Neuronal stem cell (in vitro differentiated cells): ENCODE measurements at regions not wholly inside any gene's neighbourhood (a gene's known extent, or its start where the extent isn't known, plus 50 kb on each side); places are given as distances from the start of the nearest gene placed in this dataset.

Experiments
- DNase-seq: peaks from one replicate; pipeline ENCODE4 v3.0.0-alpha.2; 2013; ENCODE audit warnings: low spot score
- H2AFZ ChIP-seq: one replicate; pipeline ENCODE4 v1.6.1; 2013; ENCODE audit warnings: mild to moderate bottlenecking, low read length, inconsistent platforms
- H2AK5ac ChIP-seq: 2 replicates; pipeline ENCODE4 v1.6.1; 2013; ENCODE audit warnings: low read depth, mild to moderate bottlenecking, inconsistent platforms, low read length, moderate library complexity, mixed read lengths
- H2BK120ac ChIP-seq: 2 replicates; pipeline ENCODE4 v1.6.1; 2013; ENCODE audit warnings: low read depth, mild to moderate bottlenecking, inconsistent platforms, low read length, moderate library complexity, mixed read lengths
- H2BK12ac ChIP-seq: one replicate; pipeline ENCODE4 v1.6.1; 2013; ENCODE audit warnings: low read length, inconsistent platforms
- H2BK15ac ChIP-seq: 2 replicates; pipeline ENCODE4 v1.6.1; 2013; ENCODE audit warnings: mild to moderate bottlenecking, low read length, inconsistent platforms, mixed read lengths
- H2BK5ac ChIP-seq: one replicate; pipeline ENCODE4 v1.6.1; 2013; ENCODE audit warnings: inconsistent platforms, mild to moderate bottlenecking, low read length, moderate library complexity
- H3K14ac ChIP-seq: one replicate; pipeline ENCODE4 v1.6.1; 2013; ENCODE audit warnings: low read length, inconsistent platforms
- H3K18ac ChIP-seq: 2 replicates; pipeline ENCODE4 v1.6.1; 2013; ENCODE audit warnings: low read length, inconsistent platforms
- H3K23ac ChIP-seq: 2 replicates; pipeline ENCODE4 v1.6.1; 2013; ENCODE audit warnings: low read depth, mild to moderate bottlenecking, mixed read lengths, low read length, inconsistent platforms; ENCODE audit not compliant: poor library complexity
- H3K27ac ChIP-seq: replicated peaks from 3 replicates; pipeline ENCODE4 v1.5.1; 2013; ENCODE audit warnings: low read length, inconsistent platforms
- H3K27me3 ChIP-seq, 3 experiments: 2 replicates each; pipeline ENCODE4 v1.6.1; 2013; ENCODE audit warnings: low read length in 3 of 3, mild to moderate bottlenecking in 2 of 3, inconsistent platforms in 1 of 3, low read depth in 1 of 3, mixed read lengths in 1 of 3, moderate library complexity in 1 of 3; ENCODE audit not compliant: control insufficient read depth in 3 of 3, insufficient read depth in 3 of 3
- H3K36me3 ChIP-seq, 2 donors: replicated peaks in 1 of 2; 2 replicates each; pipeline ENCODE4 v1.6.1; 2013; ENCODE audit warnings: low read length in 2 of 2; ENCODE audit not compliant: control insufficient read depth in 2 of 2, insufficient read depth in 2 of 2
- H3K4ac ChIP-seq: 2 replicates; pipeline ENCODE4 v1.6.1; 2013; ENCODE audit warnings: inconsistent platforms, mild to moderate bottlenecking, low read length, moderate library complexity
- H3K4me1 ChIP-seq, 2 donors: 1 replicate in 1 of 2; 2 replicates in 1 of 2; pipeline ENCODE4 v1.6.1; 2013; ENCODE audit warnings: low read length in 2 of 2, low read depth in 1 of 2; ENCODE audit not compliant: control insufficient read depth in 2 of 2, insufficient read depth in 1 of 2
- H3K4me2 ChIP-seq: one replicate; pipeline ENCODE4 v1.6.1; 2013; ENCODE audit warnings: mild to moderate bottlenecking, low read length, inconsistent platforms; ENCODE audit not compliant: insufficient read depth, poor library complexity, severe bottlenecking
- H3K4me3 ChIP-seq, 2 donors: 2 replicates each; pipeline ENCODE4 v1.5.1; 2013; ENCODE audit warnings: low read length in 2 of 2, mild to moderate bottlenecking in 2 of 2, inconsistent platforms in 1 of 2, moderate library complexity in 1 of 2
- H3K79me1 ChIP-seq: one replicate; pipeline ENCODE4 v1.6.1; 2013; ENCODE audit warnings: low read depth, mild to moderate bottlenecking, inconsistent platforms, low read length, moderate library complexity
- H3K9ac ChIP-seq: one replicate; pipeline ENCODE4 v1.6.1; 2013; ENCODE audit warnings: mild to moderate bottlenecking, low read depth, low read length, inconsistent platforms; ENCODE audit not compliant: poor library complexity
- H3K9me3 ChIP-seq, 2 donors: replicated peaks in 1 of 2; 2 replicates each; pipeline versions ENCODE3 to v1.6.1; 2013; ENCODE audit warnings: low read length in 2 of 2, mild to moderate bottlenecking in 2 of 2, inconsistent platforms in 1 of 2, low read depth in 1 of 2, mixed read lengths in 1 of 2, moderate library complexity in 1 of 2; ENCODE audit not compliant: control insufficient read depth in 2 of 2, insufficient read depth in 1 of 2
- H4K8ac ChIP-seq: one replicate; pipeline ENCODE4 v1.6.1; 2013; ENCODE audit warnings: low read depth, mild to moderate bottlenecking, inconsistent platforms, low read length, moderate library complexity
- H4K91ac ChIP-seq: one replicate; pipeline ENCODE4 v1.6.1; 2013; ENCODE audit warnings: low read length, low read depth, mild to moderate bottlenecking, inconsistent platforms; ENCODE audit not compliant: poor library complexity
- WGBS, 2 donors: extraction: QIAGEN DNeasy Blood & Tissue Kit; methylation state at CpG; one replicate each; pipeline ENCODE4 v1.1.7; 2013; ENCODE audit warnings: missing lambda C conversion rate in 2 of 2, mixed read lengths in 1 of 2; ENCODE audit not compliant: insufficient read length in 2 of 2, insufficient replicate concordance in 1 of 2; ENCODE audit errors: extremely low coverage in 2 of 2; 5-methylcytosine and 5-hydroxymethylcytosine counted together

GRCh38 chr7:145511004-145511403 lies 605.6 kb upstream of the CNTNAP2 start:
- Histone ChIP-seq H3K79me1 (no peaks in the 10 kb centered on the region), H3K14ac (no peak overlapping the region), H4K8ac (no peak overlapping the region), H2BK12ac (no peak overlapping the region), H2AFZ (no peak overlapping the region), H2AK5ac (no peak overlapping the region), H4K91ac (no peak overlapping the region), H3K4me1 (no peaks in the 10 kb centered on the region), H3K27me3 (no peaks in the 10 kb centered on the region), H2BK5ac (no peak overlapping the region), H3K4ac (no peak overlapping the region), H3K4me2 (no peak overlapping the region), H3K36me3 (no peaks in the 10 kb centered on the region), H3K4me3 (no peak overlapping the region), H2BK120ac (no peak overlapping the region), H2BK15ac (no peak overlapping the region), H3K9me3 (peaks cover 0 to 4% of the 10 kb centered on the region in 2 donors), H3K27ac (no peak overlapping the region), H3K9ac (no peak overlapping the region), H3K18ac (no peak overlapping the region), H3K23ac (no peak overlapping the region)
- DNase-seq, result no peak
- WGBS, 2 donors, result no CpG with 5 or more reads among the region's 2 CpGs

GRCh38 chr7:145497911-145498525 lies 618.6 kb upstream of the CNTNAP2 start:
- Histone ChIP-seq H3K36me3 (no peaks in the 10 kb centered on the region), H3K9ac (no peak overlapping the region), H3K4me2 (no peak overlapping the region), H2BK12ac (no peak overlapping the region), H3K4ac (no peak overlapping the region), H2BK15ac (no peak overlapping the region), H3K79me1 (no peaks in the 10 kb centered on the region), H3K23ac (no peak overlapping the region), H4K8ac (no peak overlapping the region), H3K4me3 (no peak overlapping the region), H2BK5ac (no peak overlapping the region), H4K91ac (no peak overlapping the region), H2BK120ac (no peak overlapping the region), H3K27me3 (no peaks in the 10 kb centered on the region), H3K4me1 (no peaks in the 10 kb centered on the region), H2AK5ac (no peak overlapping the region), H3K9me3 (no peaks in the 10 kb centered on the region), H2AFZ (no peak overlapping the region), H3K18ac (no peak overlapping the region), H3K27ac (no peak overlapping the region), H3K14ac (no peak overlapping the region)
- no CpG with 5 or more reads among the region's 3 CpGs for WGBS, 2 donors
- no peak for DNase-seq

DNA sequence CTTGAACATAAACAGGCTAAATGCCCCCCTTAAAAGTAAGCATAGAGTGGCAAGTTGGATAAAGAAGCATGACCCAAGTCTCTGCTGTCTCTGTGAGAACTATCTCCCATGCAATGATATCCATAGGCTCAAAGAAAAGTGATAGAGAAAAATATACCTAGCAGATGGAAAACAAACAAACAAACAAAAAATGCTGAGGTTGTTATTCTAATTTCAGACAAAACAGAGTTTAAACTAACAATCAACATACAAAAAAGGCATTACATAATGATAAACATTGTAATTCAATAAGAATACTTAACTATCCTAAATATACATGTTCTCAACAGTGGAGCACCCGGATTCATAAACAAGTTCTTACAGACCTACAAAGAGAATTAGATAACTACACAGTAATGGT lies 626.2 kb upstream of the CNTNAP2 start:
- Histone ChIP-seq H3K36me3 (no peaks in the 10 kb centered on the region), H3K4ac (no peak overlapping the region), H3K14ac (no peak overlapping the region), H3K79me1 (no peaks in the 10 kb centered on the region), H3K4me1 (no peaks in the 10 kb centered on the region), H2BK5ac (no peak overlapping the region), H3K18ac (no peak overlapping the region), H3K27ac (no peak overlapping the region), H3K9ac (no peak overlapping the region), H2BK15ac (no peak overlapping the region), H3K9me3 (no peaks in the 10 kb centered on the region), H3K4me2 (no peak overlapping the region), H4K91ac (no peak overlapping the region), H2BK12ac (no peak overlapping the region), H3K27me3 (no peaks in the 10 kb centered on the region), H2BK120ac (no peak overlapping the region), H4K8ac (no peak overlapping the region), H2AK5ac (no peak overlapping the region), H3K23ac (no peak overlapping the region), H2AFZ (no peak overlapping the region), H3K4me3 (no peak overlapping the region)
- no CpG with 5 or more reads among the region's 1 CpG for WGBS, 2 donors
- DNase-seq, result no peak

DNA sequence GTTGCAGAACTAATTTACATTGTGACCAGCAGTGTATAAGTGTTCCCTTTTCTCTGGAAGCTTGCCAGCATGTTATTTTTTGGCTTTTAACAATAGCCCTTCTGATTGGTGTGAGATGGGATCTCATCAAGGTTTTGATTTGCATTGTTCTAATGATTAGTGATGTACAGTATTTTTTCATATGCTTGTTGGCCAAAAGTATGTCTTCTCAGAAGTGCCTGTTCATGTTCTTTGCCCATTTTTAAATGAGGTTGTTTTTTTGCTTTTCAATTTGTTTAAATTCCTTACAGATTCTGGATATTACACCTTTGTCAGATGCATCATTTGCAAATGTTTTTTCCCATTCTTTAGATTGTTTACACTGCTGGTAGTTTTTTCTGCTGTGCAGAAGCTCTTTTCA lies 627.0 kb upstream of the CNTNAP2 start:
- Histone ChIP-seq H3K27ac (no peak overlapping the region), H3K27me3 (no peaks in the 10 kb centered on the region), H3K79me1 (no peaks in the 10 kb centered on the region), H3K4ac (no peak overlapping the region), H3K9me3 (no peaks in the 10 kb centered on the region), H3K23ac (no peak overlapping the region), H3K4me3 (no peak overlapping the region), H3K4me2 (no peak overlapping the region), H2BK5ac (no peak overlapping the region), H3K18ac (no peak overlapping the region), H2AK5ac (no peak overlapping the region), H3K36me3 (no peaks in the 10 kb centered on the region), H2AFZ (no peak overlapping the region), H2BK120ac (no peak overlapping the region), H2BK12ac (no peak overlapping the region), H4K8ac (no peak overlapping the region), H3K9ac (no peak overlapping the region), H3K14ac (no peak overlapping the region), H2BK15ac (no peak overlapping the region), H4K91ac (no peak overlapping the region), H3K4me1 (no peaks in the 10 kb centered on the region)
- no peak for DNase-seq
